K562 (cell line): ENCODE measurements at regions not wholly inside any gene's neighbourhood (a gene's known extent, or its start where the extent isn't known, plus 50 kb on each side); places are given as distances from the start of the nearest gene placed in this dataset.

ENCODE experiments used
- AFF1 ChIP-seq, 2 experiments: fragments of 450-650 bp; IDR thresholded peaks; 2 replicates each; pipeline ENCODE4 v1.6.1; 2018; ENCODE audit warnings: mild to moderate bottlenecking in 2 of 2, low read depth in 1 of 2; ENCODE audit not compliant: partially characterized antibody in 2 of 2
- ARNT ChIP-seq, 2 experiments: fragments of 450-650 bp; IDR thresholded peaks; 2 replicates each; pipeline ENCODE4 v1.6.1; 2016; ENCODE audit warnings: mild to moderate bottlenecking in 1 of 2
- ASH1L ChIP-seq: fragments of 450-650 bp; IDR thresholded peaks from 2 replicates; pipeline ENCODE4 v1.6.1; 2018; ENCODE audit warnings: borderline replicate concordance, mild to moderate bottlenecking, low read depth; ENCODE audit not compliant: partially characterized antibody
- FOXM1 ChIP-seq, 2 experiments: fragments of 450-650 bp in 1 of 2; sonication (generic) in 1 of 2; formaldehyde crosslinking in 1 of 2; IDR thresholded peaks; 2 replicates each; pipeline versions ENCODE4 v1.6.1 to v1.9.0; 2017 to 2022; ENCODE audit warnings: low read depth in 2 of 2, mild to moderate bottlenecking in 2 of 2, missing genetic modification reagents in 1 of 2, moderate library complexity in 1 of 2
- HDAC2 ChIP-seq: fragments of 450-650 bp; IDR thresholded peaks from 2 replicates; pipeline ENCODE4 v1.6.1; 2016; ENCODE audit warnings: mild to moderate bottlenecking
- HNRNPH1 ChIP-seq: fragments of 200-400 bp; formaldehyde crosslinking; optimal IDR thresholded peaks from 2 replicates; pipeline ENCODE3; 2017; ENCODE audit warnings: low read depth, mild to moderate bottlenecking, low read length, moderate library complexity
- ILK ChIP-seq: fragments of 450-650 bp; IDR thresholded peaks from 2 replicates; pipeline ENCODE4 v1.6.1; 2016; ENCODE audit warnings: missing genetic modification characterization, low read depth, mild to moderate bottlenecking, missing compliant biosample characterization, moderate library complexity, borderline replicate concordance
- JUND ChIP-seq, 2 experiments: IDR thresholded peaks; 2 replicates in 1 of 2; 3 replicates in 1 of 2; pipeline ENCODE4 v1.6.1; 2011; ENCODE audit warnings: borderline replicate concordance in 2 of 2, low read depth in 2 of 2, low read length in 2 of 2, improper control_type of control experiment in 1 of 2, missing biosample characterization in 1 of 2, missing genetic modification characterization in 1 of 2, missing genetic modification reagents in 1 of 2
- MLX ChIP-seq, 2 experiments: fragments of 450-650 bp in 1 of 2; sonication (generic) in 1 of 2; formaldehyde crosslinking; conservative IDR thresholded peaks; 2 replicates each; pipeline versions ENCODE4 v1.4.0 to v1.8.1; 2020 to 2022; ENCODE audit warnings: mild to moderate bottlenecking in 1 of 2, missing genetic modification reagents in 1 of 2
- MTA1 ChIP-seq: fragments of 450-650 bp; IDR thresholded peaks from 2 replicates; pipeline ENCODE4 v1.6.1; 2017; ENCODE audit warnings: borderline replicate concordance
- SMARCA4 ChIP-seq: fragments of 450-650 bp; IDR thresholded peaks from 2 replicates; pipeline ENCODE4 v1.6.1; 2016
- SP1 ChIP-seq: sonication (generic); formaldehyde crosslinking; IDR thresholded peaks from 2 replicates; pipeline ENCODE4 v1.8.1; 2022; ENCODE audit warnings: mild to moderate bottlenecking, missing genetic modification reagents
- SUPT5H ChIP-seq: fragments of 450-650 bp; IDR thresholded peaks from 2 replicates; pipeline ENCODE4 v1.6.1; 2016
- TCF3 ChIP-seq: sonication (generic); formaldehyde crosslinking; IDR thresholded peaks from 2 replicates; pipeline ENCODE4 v1.4.0; 2020; ENCODE audit warnings: mild to moderate bottlenecking, missing genetic modification reagents
- THRAP3 ChIP-seq: fragments of 450-650 bp; IDR thresholded peaks from 2 replicates; pipeline ENCODE4 v1.6.1; 2016; ENCODE audit warnings: mild to moderate bottlenecking, inconsistent platforms, borderline replicate concordance
- ZNF707 ChIP-seq: fragments of 250-450 bp; sonication (Bioruptor Pico); conservative IDR thresholded peaks from 2 replicates; pipeline ENCODE4 v1.8.0; 2022; ENCODE audit warnings: inconsistent platforms, mild to moderate bottlenecking, moderate library complexity
- TF ChIP-seq, protein P1 (sequence below): fragments of 450-650 bp; formaldehyde crosslinking; IDR thresholded peaks from 2 replicates; pipeline ENCODE4 v1.4.0; 2020; ENCODE audit warnings: mild to moderate bottlenecking, moderate library complexity
- TF ChIP-seq, protein P2 (sequence below): fragments of 450-650 bp; conservative IDR thresholded peaks from 2 replicates; pipeline ENCODE4 v1.6.1; 2016; ENCODE audit warnings: missing genetic modification characterization, low read depth, mild to moderate bottlenecking, missing compliant biosample characterization, moderate library complexity

- TF ChIP-seq, protein P1, sequence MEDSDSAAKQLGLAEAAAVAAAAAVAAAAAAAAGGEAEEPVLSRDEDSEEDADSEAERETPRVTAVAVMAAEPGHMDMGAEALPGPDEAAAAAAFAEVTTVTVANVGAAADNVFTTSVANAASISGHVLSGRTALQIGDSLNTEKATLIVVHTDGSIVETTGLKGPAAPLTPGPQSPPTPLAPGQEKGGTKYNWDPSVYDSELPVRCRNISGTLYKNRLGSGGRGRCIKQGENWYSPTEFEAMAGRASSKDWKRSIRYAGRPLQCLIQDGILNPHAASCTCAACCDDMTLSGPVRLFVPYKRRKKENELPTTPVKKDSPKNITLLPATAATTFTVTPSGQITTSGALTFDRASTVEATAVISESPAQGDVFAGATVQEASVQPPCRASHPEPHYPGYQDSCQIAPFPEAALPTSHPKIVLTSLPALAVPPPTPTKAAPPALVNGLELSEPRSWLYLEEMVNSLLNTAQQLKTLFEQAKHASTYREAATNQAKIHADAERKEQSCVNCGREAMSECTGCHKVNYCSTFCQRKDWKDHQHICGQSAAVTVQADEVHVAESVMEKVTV (CRISPR knock-in tag), result peak; percentile 82
- TF ChIP-seq MLX (CRISPR knock-in tag; conservative IDR thresholded peaks at IDR 0.05) (no peak), ILK (no peak), JUND (IDR thresholded peaks at IDR 0.05; ENCODE audit: borderline replicate concordance, low read depth, low read length) (peak; percentile 86; the same call in 1 of the 2 replicates), JUND (tag; IDR thresholded peaks at IDR 0.05; ENCODE audit: borderline replicate concordance, low read depth, low read length) (peak; percentile 72; the same call in 1 of the 3 replicates), MTA1 (peak; percentile 35; the same call in 1 of the 2 replicates), SUPT5H (no peak), AFF1 (IDR thresholded peaks at IDR 0.05; ENCODE audit: low read depth in 1 of 2, partially characterized antibody in 2 of 2) (peak; percentile 78 to 79), FOXM1 (IDR thresholded peaks at IDR 0.05; ENCODE audit: low read depth) (peak; percentile 40), FOXM1 (CRISPR knock-in tag; IDR thresholded peaks at IDR 0.05; ENCODE audit: low read depth) (no peak), HDAC2 (0 out of 2 replicates have a peak, but pooled peaks have one; percentile 58), ZNF707 (CRISPR knock-in tag) (no peak), SP1 (CRISPR knock-in tag) (0 out of 2 replicates have a peak, but pooled peaks have one; percentile 7), ARNT (IDR thresholded peaks at IDR 0.05) (peak in 1 of 2 experiments; percentile 89; a peak in 2 of 4 replicates), TCF3 (CRISPR knock-in tag) (peak; percentile 34; the same call in 1 of the 2 replicates), SMARCA4 (peak; percentile 68), HNRNPH1 (no peak), THRAP3 (no peak), ASH1L (no peak)
- TF ChIP-seq, protein P2, sequence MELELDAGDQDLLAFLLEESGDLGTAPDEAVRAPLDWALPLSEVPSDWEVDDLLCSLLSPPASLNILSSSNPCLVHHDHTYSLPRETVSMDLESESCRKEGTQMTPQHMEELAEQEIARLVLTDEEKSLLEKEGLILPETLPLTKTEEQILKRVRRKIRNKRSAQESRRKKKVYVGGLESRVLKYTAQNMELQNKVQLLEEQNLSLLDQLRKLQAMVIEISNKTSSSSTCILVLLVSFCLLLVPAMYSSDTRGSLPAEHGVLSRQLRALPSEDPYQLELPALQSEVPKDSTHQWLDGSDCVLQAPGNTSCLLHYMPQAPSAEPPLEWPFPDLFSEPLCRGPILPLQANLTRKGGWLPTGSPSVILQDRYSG (tag), result peak; percentile 74
These were observed 56.6 kb upstream of the WDR1 start (continued) for GRCh38 chr4:10173037-10173753.
